OCI-LY7 (cell line): ENCODE measurements at regions not wholly inside any gene's neighbourhood (a gene's known extent, or its start where the extent isn't known, plus 50 kb on each side); places are given as distances from the start of the nearest gene placed in this dataset.

Source experiments
- BruUV-seq: library from RNA; stranded (reverse); fragments of 400-500 nt; replicated peaks from 2 replicates; lab custom pipeline; 2021; lab: Mats Ljungman, UMichigan
- CTCF ChIA-PET: fragments of 300-600 bp; sonication (Branson Sonifier 250); formaldehyde crosslinking; loops from one replicate; lab custom pipeline; 2022; ENCODE audit warnings: antibody characterized with exemption; ENCODE audit not compliant: unreplicated experiment; lab: Charles Lee
- POLR2A ChIA-PET: fragments of 300-600 bp; sonication (Branson Sonifier 250); formaldehyde crosslinking; loops from one replicate; lab custom pipeline; 2022; ENCODE audit warnings: antibody characterized with exemption; lab: Charles Lee
- DNase-seq: peaks from one replicate; pipeline ENCODE4 v3.0.0-alpha.2; 2015; ENCODE audit warnings: low spot score
- H2AFZ ChIP-seq: fragments of 200-600 bp; sonication (generic), shearing (Covaris generic); 2 replicates; pipeline ENCODE4 v1.6.1; 2014; ENCODE audit warnings: mild to moderate bottlenecking, antibody characterized with exemption, low read length, moderate library complexity
- H3K27ac ChIP-seq: fragments of 200-600 bp; sonication (generic); 2 replicates; pipeline ENCODE4 v1.5.1; 2014; ENCODE audit warnings: mixed run types, low read depth, mild to moderate bottlenecking, moderate library complexity, low read length, inconsistent platforms; ENCODE audit not compliant: poor library complexity, severe bottlenecking
- H3K36me3 ChIP-seq: fragments of 200-600 bp; sonication (generic); 2 replicates; pipeline ENCODE4 v1.6.1; 2014; ENCODE audit warnings: mild to moderate bottlenecking, antibody characterized with exemption, low read length, moderate library complexity, mixed read lengths; ENCODE audit not compliant: insufficient read depth
- H3K4me1 ChIP-seq: fragments of 200-600 bp; sonication (generic); 2 replicates; pipeline ENCODE4 v1.5.1; 2014; ENCODE audit warnings: mild to moderate bottlenecking, low read length; ENCODE audit not compliant: insufficient read depth, poor library complexity, severe bottlenecking
- H3K4me2 ChIP-seq: fragments of 200-600 bp; sonication (generic); 2 replicates; pipeline ENCODE4 v1.6.1; 2014; ENCODE audit warnings: mild to moderate bottlenecking, low read length
- H3K4me3 ChIP-seq: fragments of 200-600 bp; sonication (generic); 2 replicates; pipeline ENCODE4 v1.5.1; 2014; ENCODE audit warnings: mild to moderate bottlenecking, low read depth, low read length; ENCODE audit not compliant: poor library complexity, severe bottlenecking
- H3K79me2 ChIP-seq: fragments of 200-600 bp; sonication (generic); 2 replicates; pipeline ENCODE4 v1.6.1; 2016; ENCODE audit warnings: low read depth, mild to moderate bottlenecking, low read length, moderate library complexity, mixed read lengths; ENCODE audit not compliant: insufficient read depth
- H3K9me2 ChIP-seq: fragments of 200-600 bp; sonication (generic); 2 replicates; pipeline ENCODE4 v1.6.1; 2016; ENCODE audit warnings: mild to moderate bottlenecking, low read length, mixed read lengths; ENCODE audit not compliant: insufficient read depth
- H3K9me3 ChIP-seq: fragments of 200-600 bp; sonication (generic); 2 replicates; pipeline ENCODE4 v1.6.1; 2014; ENCODE audit warnings: mild to moderate bottlenecking, mixed run types, low read length, mixed read lengths
- H4K20me1 ChIP-seq: fragments of 200-600 bp; sonication (generic); 2 replicates; pipeline ENCODE4 v1.6.1; 2014; ENCODE audit warnings: mild to moderate bottlenecking, antibody characterized with exemption, low read length, moderate library complexity, mixed read lengths; ENCODE audit not compliant: insufficient read depth
- CTCF ChIP-seq: fragments of 200-600 bp; sonication (generic); conservative IDR thresholded peaks from 2 replicates; pipeline ENCODE4 v1.5.1; 2014; ENCODE audit warnings: mild to moderate bottlenecking, antibody characterized with exemption, low read length, moderate library complexity, mixed read lengths
- EZH2phosphoT487 ChIP-seq: fragments of 200-600 bp; sonication (generic); IDR thresholded peaks from 2 replicates; pipeline ENCODE4 v1.6.1; 2018; ENCODE audit warnings: low read depth, borderline replicate concordance, mild to moderate bottlenecking, mixed run types, antibody characterized with exemption, low read length, moderate library complexity, mixed read lengths
- intact Hi-C: fragments of 100-400 bp; cut with micrococcal nuclease; formaldehyde crosslinking; loops from one replicate; pipeline ENCODE4 v1.10.0; 2022; ENCODE audit not compliant: unreplicated experiment

GRCh38 chr3:103863381-103863780, 1428.6 kb downstream of the ZPLD1 start:
- BruUV-seq: no TSS peak
- no peaks in the 10 kb centered on the region for H4K20me1 ChIP-seq
- no peak overlapping the region for H3K4me3 ChIP-seq
- H3K9me2 ChIP-seq: no peaks in the 10 kb centered on the region
- H3K27ac ChIP-seq: no peak overlapping the region
- H3K79me2 ChIP-seq: no peaks in the 10 kb centered on the region
- ChIA-PET POLR2A (no interaction called here), CTCF (no interaction called here)
- intact Hi-C loops: no loop called here
- H3K4me1 ChIP-seq: no peaks in the 10 kb centered on the region
- H3K9me3 ChIP-seq: no peaks in the 10 kb centered on the region
- no peak for DNase-seq
- H2AFZ ChIP-seq: no peak overlapping the region
- TF ChIP-seq CTCF: no peak
- no peak for TF ChIP-seq EZH2phosphoT487
- H3K36me3 ChIP-seq: no peaks in the 10 kb centered on the region
- no peak overlapping the region for H3K4me2 ChIP-seq

GRCh38 chr3:103866113-103866512, 1431.3 kb downstream of the ZPLD1 start:
- ChIA-PET POLR2A (no interaction called here), CTCF (no interaction called here)
- TF ChIP-seq CTCF: no peak
- TF ChIP-seq EZH2phosphoT487: no peak
- Histone ChIP-seq H3K4me3 (no peak overlapping the region), H3K36me3 (no peaks in the 10 kb centered on the region), H3K9me2 (no peaks in the 10 kb centered on the region), H4K20me1 (no peaks in the 10 kb centered on the region), H2AFZ (no peak overlapping the region), H3K79me2 (no peaks in the 10 kb centered on the region), H3K4me1 (no peaks in the 10 kb centered on the region), H3K27ac (no peak overlapping the region), H3K4me2 (no peak overlapping the region), H3K9me3 (no peaks in the 10 kb centered on the region)
- BruUV-seq: no TSS peak
- intact Hi-C loops: no loop called here
- DNase-seq: no peak

- no TSS peak for BruUV-seq
- ChIA-PET CTCF (no interaction called here), POLR2A (no interaction called here)
- H3K4me3 ChIP-seq: no peak overlapping the region
- H3K9me2 ChIP-seq: no peaks in the 10 kb centered on the region
- DNase-seq: no peak
- H4K20me1 ChIP-seq: no peaks in the 10 kb centered on the region
- H3K9me3 ChIP-seq: no peaks in the 10 kb centered on the region
- intact Hi-C loops: no loop called here
- no peak overlapping the region for H3K4me2 ChIP-seq
- no peaks in the 10 kb centered on the region for H3K79me2 ChIP-seq
- H2AFZ ChIP-seq: no peak overlapping the region
- H3K4me1 ChIP-seq: no peaks in the 10 kb centered on the region
- no peak overlapping the region for H3K27ac ChIP-seq
- no peak for TF ChIP-seq EZH2phosphoT487
- no peak for TF ChIP-seq CTCF
- no peaks in the 10 kb centered on the region for H3K36me3 ChIP-seq
Measured at GRCh38 chr3:103873021-103873420, 1438.2 kb downstream of the ZPLD1 start.
